LoVo (cell line): ENCODE measurements at regions not wholly inside any gene's neighbourhood (a gene's known extent, or its start where the extent isn't known, plus 50 kb on each side); places are given as distances from the start of the nearest gene placed in this dataset.
A peak's percentile ranks its signal among the peaks of the same experiment; 100 is the strongest.

ENCODE experiments used
- DNase-seq: peaks from one replicate; pipeline ENCODE4 v3.0.0-alpha.2; 2016; ENCODE audit warnings: low spot score

GRCh38 chr4:185925910-185926360 is 113.9 kb upstream of the SORBS2 start:
- no peak for DNase-seq

- no peak for DNase-seq
Measured at GRCh38 chr4:185931375-185931774, 119.4 kb upstream of the SORBS2 start.

- no peak for DNase-seq
Measured at GRCh38 chr4:185931986-185932385, 120.0 kb upstream of the SORBS2 start.

GRCh38 chr4:185932491-185932890 is 120.5 kb upstream of the SORBS2 start:
- DNase-seq = no peak

- no peak for DNase-seq
Measured at GRCh38 chr4:185933078-185933581, 121.1 kb upstream of the SORBS2 start.

GRCh38 chr4:185936650-185937376 is 124.8 kb upstream of the SORBS2 start:
- no peak for DNase-seq

- no peak for DNase-seq
Measured at GRCh38 chr4:185938654-185939053, 126.7 kb upstream of the SORBS2 start.

- no peak for DNase-seq
Measured at GRCh38 chr4:185941461-185941860, 127.5 kb upstream of the TLR3 start.

GRCh38 chr4:185945252-185945651 is 123.7 kb upstream of the TLR3 start:
- DNase-seq = no peak

GRCh38 chr4:185945906-185946305 is 123.0 kb upstream of the TLR3 start:
- no peak for DNase-seq

- no peak for DNase-seq
Measured at GRCh38 chr4:185950891-185951290, 118.1 kb upstream of the TLR3 start.

- DNase-seq = no peak
Measured at GRCh38 chr4:185955151-185955770, 113.7 kb upstream of the TLR3 start.

GRCh38 chr4:185955826-185956543 is 113.0 kb upstream of the TLR3 start:
- DNase-seq = no peak

- DNase-seq = no peak
Measured at GRCh38 chr4:185956544-185956940, 112.4 kb upstream of the TLR3 start.

GRCh38 chr4:185958094-185958747 is 110.7 kb upstream of the TLR3 start:
- no peak for DNase-seq

- DNase-seq = no peak
Measured at GRCh38 chr4:185965426-185966384, 103.3 kb upstream of the TLR3 start.

GRCh38 chr4:185966549-185966948 is 102.4 kb upstream of the TLR3 start:
- DNase-seq = no peak

GRCh38 chr4:185966997-185967775 is 101.8 kb upstream of the TLR3 start:
- peak; percentile 11 for DNase-seq

- no peak for DNase-seq
Measured at GRCh38 chr4:185969657-185970056, 99.3 kb upstream of the TLR3 start.

GRCh38 chr4:185987961-185988627 is 80.9 kb upstream of the TLR3 start:
- DNase-seq = no peak
